ENCODE measurements at regions not wholly inside any gene's neighbourhood (a gene's known extent, or its start where the extent isn't known, plus 50 kb on each side); places are given as distances from the start of the nearest gene placed in this dataset.

DNA sequence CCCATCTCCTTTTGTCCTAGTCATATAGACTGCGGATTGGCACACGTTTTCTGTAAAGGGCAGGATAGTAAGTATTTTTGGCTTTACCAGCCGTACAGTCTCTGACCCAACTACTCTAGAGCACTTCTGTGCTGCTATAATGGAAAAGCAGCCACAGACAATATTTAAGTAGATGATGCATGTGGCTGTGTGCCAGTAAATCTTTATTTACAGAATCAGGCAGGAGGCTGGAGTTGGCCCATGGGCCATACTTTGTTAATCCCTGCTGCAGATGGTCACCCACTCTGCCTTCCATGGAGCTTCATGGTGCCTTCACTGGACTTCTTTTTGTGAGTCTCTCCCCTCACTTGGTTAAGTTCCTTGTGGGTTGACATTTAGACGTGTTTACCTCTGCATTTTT lies 584.5 kb upstream of the TBX3 start:
- no peak for TF ChIP-seq RAD21 (conservative IDR thresholded peaks at IDR 0.05)
- TF ChIP-seq, protein P1, sequence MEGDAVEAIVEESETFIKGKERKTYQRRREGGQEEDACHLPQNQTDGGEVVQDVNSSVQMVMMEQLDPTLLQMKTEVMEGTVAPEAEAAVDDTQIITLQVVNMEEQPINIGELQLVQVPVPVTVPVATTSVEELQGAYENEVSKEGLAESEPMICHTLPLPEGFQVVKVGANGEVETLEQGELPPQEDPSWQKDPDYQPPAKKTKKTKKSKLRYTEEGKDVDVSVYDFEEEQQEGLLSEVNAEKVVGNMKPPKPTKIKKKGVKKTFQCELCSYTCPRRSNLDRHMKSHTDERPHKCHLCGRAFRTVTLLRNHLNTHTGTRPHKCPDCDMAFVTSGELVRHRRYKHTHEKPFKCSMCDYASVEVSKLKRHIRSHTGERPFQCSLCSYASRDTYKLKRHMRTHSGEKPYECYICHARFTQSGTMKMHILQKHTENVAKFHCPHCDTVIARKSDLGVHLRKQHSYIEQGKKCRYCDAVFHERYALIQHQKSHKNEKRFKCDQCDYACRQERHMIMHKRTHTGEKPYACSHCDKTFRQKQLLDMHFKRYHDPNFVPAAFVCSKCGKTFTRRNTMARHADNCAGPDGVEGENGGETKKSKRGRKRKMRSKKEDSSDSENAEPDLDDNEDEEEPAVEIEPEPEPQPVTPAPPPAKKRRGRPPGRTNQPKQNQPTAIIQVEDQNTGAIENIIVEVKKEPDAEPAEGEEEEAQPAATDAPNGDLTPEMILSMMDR (IDR thresholded peaks at IDR 0.05; ENCODE audit: poor library complexity, severe bottlenecking): no peak
- no peak for TF ChIP-seq POLR2AphosphoS5 (IDR thresholded peaks at IDR 0.05)
- no peak for TF ChIP-seq MXI1 (conservative IDR thresholded peaks at IDR 0.05; ENCODE audit: poor library complexity, severe bottlenecking)
- no peak for TF ChIP-seq TAF1 (IDR thresholded peaks at IDR 0.05; ENCODE audit: low read depth)
- TF ChIP-seq EP300 (conservative IDR thresholded peaks at IDR 0.05; ENCODE audit: poor library complexity, severe bottlenecking): no peak
